ENCODE measurements at regions not wholly inside any gene's neighbourhood (a gene's known extent, or its start where the extent isn't known, plus 50 kb on each side); places are given as distances from the start of the nearest gene placed in this dataset.
"Not testable (repeated sequence)": the region's sequence is repeated elsewhere in the genome, so short reads cannot be mapped to it uniquely, and the experiment has no call there.

GRCh38 chr4:189128341-189128740, 812.3 kb upstream of the FRG1 start:
- no peak for DNase-seq

DNA sequence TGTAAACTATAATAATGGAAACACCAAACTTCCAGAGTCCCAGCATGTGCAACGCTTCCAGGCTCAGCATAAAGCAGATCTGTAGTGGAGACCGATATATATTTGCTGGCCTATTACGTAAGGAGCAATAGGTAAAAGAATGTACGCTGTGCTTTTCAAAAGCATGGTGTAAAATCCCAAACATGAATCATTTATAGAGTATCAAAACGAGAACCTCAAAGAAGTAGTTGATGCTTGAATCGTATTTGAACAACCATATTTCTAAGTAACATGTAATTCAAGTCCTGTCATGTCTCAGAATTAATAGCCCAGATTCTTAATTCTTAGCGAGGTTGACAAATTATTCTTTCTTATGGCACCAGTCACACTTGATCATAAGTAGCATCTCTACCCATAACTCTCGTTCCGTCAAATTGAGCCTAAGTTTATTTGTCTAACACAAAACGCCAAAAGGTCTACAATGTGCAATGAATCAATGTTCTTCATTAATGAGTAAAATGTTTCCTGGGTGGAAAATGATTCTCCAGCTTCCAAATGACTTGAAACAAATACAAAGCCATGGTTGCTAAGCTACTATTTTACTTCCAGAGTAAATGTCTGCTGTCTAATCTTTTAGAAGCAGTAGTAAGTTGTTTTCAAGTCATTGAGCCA, 811.5 kb upstream of the FRG1 start:
- no peak for DNase-seq

GRCh38 chr4:189131118-189131517, 809.6 kb upstream of the FRG1 start:
- DNase-seq = no peak

DNA sequence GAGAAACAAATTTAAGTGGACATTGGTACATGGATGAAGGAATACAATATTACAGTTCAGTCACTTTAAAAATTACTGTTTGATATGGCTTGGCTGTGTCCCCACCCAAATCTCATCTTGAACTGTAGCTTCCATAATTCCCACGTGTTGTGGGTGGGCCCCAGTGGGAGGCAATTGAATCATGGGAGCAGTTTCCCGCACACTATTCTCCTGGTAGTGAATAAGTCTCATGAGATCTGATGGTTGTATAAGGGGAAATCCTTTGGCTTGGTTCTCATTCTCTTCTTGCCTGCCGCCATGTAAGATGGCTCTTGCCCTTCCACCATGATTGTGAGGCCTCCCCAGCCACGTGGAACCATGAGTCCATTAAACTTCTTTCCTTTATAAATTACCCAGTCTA, 804.2 kb upstream of the FRG1 start:
- no peak for DNase-seq

GRCh38 chr4:189143263-189143952, 797.3 kb upstream of the FRG1 start:
- no peak for DNase-seq

- DNase-seq = no peak
Observed at GRCh38 chr4:189147005-189147929, 793.4 kb upstream of the FRG1 start.

DNA sequence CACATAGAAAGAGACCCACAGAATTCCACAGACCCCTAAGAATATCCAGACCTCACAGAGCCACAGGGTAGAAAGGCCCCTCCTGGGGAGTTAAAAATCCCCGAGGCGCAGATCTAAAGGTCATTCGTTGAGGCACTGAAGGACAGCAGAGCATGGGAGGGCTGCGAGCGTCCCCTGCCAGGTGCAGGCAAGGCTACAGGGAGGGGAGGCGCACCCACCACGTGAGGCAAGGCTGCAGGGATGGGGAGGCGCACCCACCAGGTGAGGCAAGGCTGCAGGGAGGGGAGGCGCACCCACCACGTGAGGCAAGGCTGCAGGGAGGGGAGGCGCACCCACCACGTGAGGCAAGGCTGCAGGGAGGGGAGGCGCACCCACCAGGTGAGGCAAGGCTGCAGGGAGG, 785.6 kb upstream of the FRG1 start:
- DNase-seq = not testable (repeated sequence)

DNA sequence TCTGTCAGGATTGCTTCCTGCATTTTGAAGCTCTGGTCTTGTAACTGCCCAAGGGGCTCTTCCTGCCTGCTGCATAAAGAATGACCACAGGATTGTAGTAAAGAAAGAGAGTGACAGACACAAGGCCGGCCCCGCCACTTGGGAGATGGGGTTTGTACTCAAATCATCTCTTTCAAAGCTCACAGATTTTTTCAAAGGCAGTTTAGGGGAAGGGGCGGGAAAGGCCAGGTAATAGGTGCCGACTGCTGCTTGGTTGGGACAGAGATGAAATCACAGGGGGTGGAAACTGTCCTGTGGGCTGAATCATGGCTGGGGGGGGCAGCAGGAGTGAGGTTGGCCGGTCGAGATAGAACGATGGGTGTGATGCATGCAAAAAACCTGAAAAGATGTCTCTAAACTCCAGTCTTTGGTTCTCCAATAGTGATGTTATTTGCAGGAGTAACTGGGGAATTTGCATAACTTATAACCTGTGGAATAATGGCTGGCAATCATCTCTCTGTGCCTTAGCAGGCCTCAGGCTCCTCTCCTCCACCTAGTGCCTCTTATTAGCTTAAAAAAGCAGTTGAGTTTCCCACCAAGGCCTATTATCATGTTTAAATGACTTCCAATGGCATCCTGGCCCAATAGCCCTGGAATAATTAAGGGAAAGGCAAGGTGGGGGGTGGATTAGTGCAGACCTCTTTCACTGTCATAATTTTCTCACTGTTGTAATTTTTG, 778.4 kb upstream of the FRG1 start:
- DNase-seq = no peak

- DNase-seq = no peak
Observed at GRCh38 chr4:189162888-189163287, 777.8 kb upstream of the FRG1 start.

- no peak for DNase-seq
Observed at GRCh38 chr4:189176002-189176401, 764.7 kb upstream of the FRG1 start.

DNA sequence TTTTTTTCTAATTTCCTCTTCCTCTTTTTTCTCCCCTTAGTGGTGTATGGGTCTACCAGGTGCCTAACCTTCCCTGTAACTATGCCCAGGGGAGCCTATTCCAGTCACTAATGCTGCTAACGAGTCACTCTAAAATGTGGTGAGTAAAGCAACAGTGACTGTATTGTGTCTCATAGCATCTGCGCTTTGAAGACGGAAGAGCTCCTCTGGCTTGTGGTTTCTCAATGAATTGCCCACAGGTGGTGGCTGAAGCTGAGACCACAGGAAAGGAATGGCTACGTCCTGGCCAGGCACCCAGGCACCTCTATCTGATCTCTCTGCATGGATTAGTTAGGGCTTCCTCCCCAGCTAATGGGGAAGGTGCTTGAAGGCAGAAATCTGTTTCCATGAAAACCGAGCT, 763.5 kb upstream of the FRG1 start:
- DNase-seq = no peak

- DNase-seq = no peak
Observed at GRCh38 chr4:189178125-189178746, 762.4 kb upstream of the FRG1 start.

DNA sequence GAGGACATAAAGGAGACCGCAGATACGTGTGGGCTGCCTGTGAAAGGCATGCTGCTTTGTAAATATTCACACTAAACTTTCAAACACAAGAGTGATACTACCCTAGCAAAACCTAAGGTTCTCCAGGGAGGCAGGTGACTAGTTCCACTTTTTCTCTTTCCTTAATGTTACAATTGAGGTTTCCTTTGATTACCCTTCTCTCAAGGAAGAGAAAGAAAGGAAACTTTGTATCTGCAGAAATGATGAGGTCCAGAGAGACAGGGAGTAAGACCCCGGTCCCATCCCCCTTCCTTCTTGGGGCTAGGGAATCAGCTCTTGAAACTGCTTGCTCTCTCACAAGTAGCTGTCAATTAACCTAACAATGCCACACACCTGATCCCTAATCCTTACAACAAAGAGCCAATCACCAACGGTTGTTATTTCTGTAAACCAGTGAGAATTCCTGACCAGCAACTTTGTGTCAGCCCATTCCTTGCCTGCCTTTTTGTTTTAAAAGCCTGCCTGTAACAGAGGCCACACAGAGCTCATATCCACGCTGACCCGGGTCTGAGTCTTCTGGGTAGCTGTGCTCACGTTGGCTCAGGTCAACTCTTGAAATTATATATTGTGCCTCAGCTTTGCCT, 754.8 kb upstream of the FRG1 start:
- DNase-seq = no peak

DNA sequence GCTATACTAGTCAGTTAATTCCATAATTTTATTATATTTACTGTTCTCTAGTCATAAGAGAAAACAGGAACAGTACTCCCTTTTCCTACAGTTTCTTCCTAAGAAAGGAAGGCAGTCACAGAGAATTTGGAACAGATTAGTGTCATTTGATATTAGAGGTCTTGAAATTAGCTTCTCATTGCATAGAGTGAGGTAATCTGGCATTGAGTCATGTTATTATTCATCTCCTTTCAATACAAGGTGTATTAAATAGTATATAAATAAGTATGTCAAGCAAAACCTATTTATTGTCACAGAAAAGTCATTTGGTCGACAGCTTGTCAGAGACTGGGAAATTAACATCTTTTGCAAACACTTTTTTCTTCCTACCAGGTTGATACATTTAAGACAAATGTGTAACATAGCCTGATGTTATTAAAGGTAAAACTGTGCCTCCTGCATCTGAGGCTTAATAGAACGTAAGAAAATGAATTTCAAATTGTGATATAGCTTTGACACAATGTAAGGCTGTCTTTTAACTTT, 753.1 kb upstream of the FRG1 start:
- DNase-seq = no peak

DNA sequence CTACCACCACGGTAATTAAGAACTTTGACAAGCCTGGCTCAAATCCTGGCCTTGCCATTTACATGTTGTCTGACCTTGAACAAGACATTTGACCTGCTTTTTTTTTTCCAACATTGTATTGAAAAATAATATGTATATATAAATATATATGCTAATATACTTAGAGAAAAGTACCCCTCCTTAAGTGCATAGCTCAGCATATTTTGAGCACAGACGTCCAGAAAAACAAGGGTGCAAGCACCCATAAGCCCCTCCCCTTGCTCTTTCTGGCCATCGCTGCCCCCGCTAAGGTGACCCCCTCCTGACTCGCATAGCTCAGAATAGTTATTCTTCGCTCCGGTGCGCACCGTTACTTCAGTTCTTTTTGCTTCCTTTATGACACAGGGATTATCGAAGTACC, 742.0 kb upstream of the FRG1 start:
- no peak for DNase-seq

GRCh38 chr4:189200353-189200752, 740.3 kb upstream of the FRG1 start:
- no peak for DNase-seq

- DNase-seq = no peak
Observed at GRCh38 chr4:189202182-189202868, 738.3 kb upstream of the FRG1 start.

- no peak for DNase-seq
Observed at GRCh38 chr4:189202869-189203271, 737.8 kb upstream of the FRG1 start.

DNA sequence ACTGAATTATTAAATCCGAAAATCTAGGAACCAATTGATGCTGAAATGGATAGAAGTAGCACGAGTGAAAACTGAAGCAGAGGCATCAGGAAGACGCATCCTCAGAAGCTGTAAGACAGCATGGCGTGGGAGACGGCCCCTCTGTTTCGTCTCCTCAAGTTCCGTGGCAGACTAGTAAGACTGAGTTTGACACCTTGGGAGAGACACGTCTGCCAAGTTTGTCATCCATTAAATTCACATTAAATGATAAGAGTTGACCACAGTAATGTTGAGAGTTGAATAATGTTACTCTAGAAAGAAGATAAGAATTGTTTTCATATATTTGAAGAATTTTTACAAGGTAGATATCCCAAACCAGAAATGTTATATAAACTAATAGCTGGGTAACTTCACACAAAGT, 736.1 kb upstream of the FRG1 start:
- no peak for DNase-seq

- no peak for DNase-seq
Observed at GRCh38 chr4:189206953-189207352, 733.7 kb upstream of the FRG1 start.

- DNase-seq = no peak
Observed at GRCh38 chr4:189207872-189208271, 732.8 kb upstream of the FRG1 start.

Measured in stimulated activated naive CD4-positive, alpha-beta T cell treated with Interleukin-2 at 50 U/mL for 16 hours (primary cell).